Posterior cingulate gyrus (tissue), 11 donors: ENCODE measurements at regions not wholly inside any gene's neighbourhood (a gene's known extent, or its start where the extent isn't known, plus 50 kb on each side); places are given as distances from the start of the nearest gene placed in this dataset.

Source experiments
- DNase-seq, 10 donors: peaks; one replicate each; pipeline versions ENCODE4 v3.0.0 to v3.0.0-alpha.2; 2020 to 2021; ENCODE audit warnings: mixed read lengths in 3 of 10
- intact Hi-C: fragments of 100-400 bp; cut with DNase I; formaldehyde crosslinking; loops from one replicate; pipeline ENCODE4 v1.15.1; 2023

DNA sequence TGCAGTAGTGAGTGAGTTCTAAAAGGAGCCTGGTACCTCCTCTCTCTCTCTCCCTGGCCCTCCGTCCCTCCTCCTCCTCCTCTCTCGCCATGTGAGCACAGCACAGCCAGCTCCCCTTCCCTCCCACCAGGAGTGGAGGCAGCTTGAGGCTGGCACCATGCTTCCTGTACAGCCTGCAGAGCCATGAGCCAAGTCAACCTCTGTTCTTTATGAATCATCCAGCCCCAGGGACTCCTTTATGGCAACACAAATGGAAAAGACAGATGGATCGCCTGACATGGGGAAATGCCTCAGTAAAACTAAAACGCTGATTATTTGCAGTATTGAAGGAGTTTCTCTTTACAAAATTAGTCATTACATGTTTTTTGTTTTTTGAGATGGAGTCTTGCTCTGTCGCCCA is 233.7 kb upstream of the ARID1B start:
- intact Hi-C loops = no loop called here
- no peak for DNase-seq

DNA sequence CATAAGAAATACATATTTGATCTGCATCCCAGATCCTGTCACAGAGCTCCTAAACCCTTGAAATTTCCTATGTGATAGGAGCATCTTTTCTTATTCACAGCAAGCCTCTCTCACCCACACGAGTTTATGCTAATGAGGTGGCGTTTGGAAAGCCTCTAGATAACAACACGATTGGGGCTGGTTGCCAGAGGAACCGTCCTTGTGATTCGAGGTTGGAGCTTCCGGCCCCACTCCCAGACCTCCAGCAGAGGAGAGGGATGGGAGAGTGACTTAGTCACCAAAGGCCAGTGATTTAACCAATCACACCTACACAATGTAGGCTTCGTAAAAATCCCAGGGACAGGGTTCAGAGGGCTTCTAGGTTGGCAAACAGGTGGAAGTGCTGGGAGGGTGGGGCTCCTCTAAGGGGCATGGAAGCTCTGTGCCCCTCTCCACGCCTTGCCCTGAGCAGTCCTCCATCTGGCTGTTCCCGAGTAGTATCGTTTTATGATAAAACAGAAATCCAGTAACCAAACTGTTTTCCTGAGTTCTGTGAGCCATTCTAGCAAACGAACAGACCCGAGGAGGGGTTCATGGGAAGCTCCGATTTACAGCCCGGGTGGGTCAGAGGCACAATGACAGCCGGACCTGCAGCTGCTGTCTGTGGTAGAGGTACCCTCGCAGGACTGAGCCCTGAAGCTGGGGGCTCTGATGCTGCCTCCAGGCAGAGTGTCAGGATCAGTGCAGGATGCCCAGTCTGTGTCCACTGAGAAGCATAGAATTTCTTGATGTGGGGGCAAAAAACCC is 238.1 kb upstream of the ARID1B start:
- DNase-seq = no peak
- intact Hi-C loops = no loop called here

DNA sequence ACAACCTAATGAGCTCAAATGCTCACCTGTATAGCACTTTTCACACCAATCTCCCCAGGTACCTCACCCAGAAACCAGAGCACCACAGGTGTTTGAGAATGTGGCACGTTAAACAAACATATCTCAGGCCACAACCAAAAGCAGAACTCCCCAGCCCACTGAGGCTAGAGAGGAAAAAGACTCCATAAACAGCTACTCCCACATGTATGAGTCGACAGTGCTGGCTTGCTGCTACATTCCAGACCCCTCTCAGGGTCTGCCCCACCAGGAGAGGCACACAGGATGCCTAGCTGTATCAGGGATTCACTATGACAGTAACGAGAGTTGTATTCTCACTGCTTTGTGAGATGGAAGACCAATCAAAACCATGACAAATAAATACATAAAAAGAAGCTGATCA is 242.6 kb upstream of the ARID1B start:
- DNase-seq = no peak
- intact Hi-C loops = no loop called here

DNA sequence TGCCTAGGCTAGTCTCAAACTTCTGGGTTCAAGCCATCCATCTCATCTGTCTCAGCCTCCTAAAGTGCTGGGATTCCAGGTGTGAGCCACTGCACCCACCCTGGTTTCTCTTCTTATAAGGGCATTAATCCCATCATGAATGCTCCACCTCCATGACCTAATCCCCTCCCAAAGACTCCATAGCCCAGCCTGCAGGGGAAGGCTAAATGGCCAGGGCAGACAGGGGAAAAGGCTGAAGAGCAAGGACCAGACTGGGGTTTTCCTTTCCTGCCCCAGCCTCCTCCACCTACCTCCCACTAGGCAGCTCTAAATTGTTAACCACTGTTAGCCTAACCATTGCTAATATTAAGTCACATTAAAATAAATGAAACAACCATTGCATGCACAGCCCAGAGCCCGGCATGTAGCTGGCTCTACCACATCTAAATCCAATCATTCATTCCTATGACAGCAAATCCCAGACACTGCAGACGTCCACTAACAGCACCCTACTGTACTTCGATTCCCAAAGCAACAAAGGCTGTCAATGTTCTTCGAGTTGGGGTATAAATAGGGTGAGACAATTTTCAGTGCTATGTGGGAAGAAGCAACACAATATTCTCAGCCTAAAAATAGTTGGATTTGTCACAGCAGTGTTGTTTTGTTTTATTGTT is 243.2 kb upstream of the ARID1B start:
- intact Hi-C loops = no loop called here
- DNase-seq = no peak

DNA sequence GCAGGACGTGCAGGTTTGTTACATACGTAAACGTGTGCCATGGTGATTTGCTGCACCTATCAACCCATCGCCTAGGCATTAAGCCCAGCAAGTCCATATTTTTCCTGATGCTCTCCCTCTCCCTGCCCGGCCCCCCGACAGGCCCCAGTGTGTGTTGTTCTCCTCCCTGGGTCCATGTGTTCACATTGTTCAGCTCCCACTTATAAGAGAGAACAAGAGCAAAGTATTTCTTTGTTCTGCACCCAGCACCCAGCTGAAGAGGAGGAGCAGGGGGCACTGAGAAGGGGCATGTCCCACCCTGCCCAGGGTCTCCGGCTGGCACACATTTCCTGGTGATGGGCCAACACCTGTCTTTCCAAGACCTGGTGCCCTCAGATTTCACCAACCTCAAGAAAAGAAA is 251.1 kb upstream of the ARID1B start:
- intact Hi-C loops = no loop called here
- DNase-seq = no peak

DNA sequence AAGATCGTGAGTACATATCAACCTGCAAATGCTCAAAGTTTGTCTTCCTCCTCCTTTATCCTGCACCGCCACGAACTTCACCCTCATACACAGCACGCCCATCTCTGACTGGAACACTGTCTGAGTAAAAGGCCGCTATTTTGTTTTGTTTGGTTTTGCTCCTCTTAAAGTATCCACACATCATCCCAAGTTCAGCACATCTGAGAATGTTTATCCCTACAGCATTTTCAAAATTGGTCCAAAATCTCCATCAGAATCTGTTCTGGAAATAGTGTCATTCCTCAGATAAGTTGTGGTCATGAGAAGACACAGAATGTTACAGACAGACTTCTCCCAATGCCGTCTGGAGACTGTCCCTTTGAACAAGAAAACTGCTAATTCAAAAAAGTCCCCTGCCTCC is 251.6 kb upstream of the ARID1B start:
- intact Hi-C loops = no loop called here
- no peak for DNase-seq

DNA sequence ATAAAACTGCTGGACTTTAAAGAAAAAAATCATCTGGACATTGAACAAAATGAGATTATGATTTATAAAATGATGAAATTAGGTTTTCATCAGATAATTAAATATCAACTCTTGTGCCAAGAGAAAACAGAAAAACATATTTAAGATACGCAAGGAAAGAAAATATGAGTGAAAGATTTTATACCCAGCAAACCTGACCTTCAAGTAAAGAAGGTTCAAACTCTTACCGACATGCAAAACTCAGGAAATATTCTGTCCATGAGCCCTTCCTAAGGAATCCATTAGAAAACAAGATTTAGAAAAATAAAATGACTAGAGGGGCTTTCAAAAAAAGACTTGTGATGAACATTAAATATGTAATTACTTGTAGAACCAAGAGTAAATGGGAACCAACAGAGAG is 257.2 kb upstream of the ARID1B start:
- no peak for DNase-seq
- intact Hi-C loops = no loop called here

DNA sequence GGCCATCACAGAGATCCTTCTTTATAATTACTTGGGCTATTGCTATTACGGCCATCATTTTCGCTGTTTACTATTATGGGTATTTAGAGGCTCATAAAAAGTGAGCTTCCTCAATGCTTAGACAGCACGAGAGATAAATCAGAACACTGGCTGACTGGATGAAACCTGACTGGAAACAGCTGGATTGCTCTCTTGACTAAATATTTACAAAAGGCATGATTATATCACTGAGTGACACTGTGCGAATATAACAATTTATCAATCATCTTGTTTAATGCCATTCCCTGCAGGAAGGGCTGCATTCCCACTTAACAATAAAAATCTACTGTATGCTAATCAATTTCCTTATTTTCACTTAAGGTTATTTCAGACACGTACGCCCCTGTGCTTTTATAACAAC is 260.1 kb upstream of the ARID1B start:
- DNase-seq = no peak
- intact Hi-C loops = no loop called here

DNA sequence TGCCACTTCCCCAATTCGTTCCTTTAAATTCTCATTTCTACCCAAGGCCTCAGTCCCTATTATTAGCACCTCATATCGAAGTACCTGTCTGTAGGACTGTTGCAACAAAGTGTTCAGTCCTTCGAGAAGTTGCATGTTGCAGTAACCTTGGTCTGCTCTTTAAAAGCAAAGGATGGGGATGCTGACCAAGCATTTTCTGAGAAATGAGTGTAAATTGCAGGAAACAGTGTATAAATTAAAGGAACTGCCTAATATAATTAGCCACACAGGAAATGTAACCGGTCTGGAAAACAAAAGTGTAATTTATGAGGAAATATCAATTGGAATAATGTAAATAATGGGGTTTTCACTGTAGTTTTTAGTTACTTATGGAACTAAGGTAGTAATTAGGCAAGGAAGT is 261.9 kb upstream of the ARID1B start:
- intact Hi-C loops = no loop called here

DNA sequence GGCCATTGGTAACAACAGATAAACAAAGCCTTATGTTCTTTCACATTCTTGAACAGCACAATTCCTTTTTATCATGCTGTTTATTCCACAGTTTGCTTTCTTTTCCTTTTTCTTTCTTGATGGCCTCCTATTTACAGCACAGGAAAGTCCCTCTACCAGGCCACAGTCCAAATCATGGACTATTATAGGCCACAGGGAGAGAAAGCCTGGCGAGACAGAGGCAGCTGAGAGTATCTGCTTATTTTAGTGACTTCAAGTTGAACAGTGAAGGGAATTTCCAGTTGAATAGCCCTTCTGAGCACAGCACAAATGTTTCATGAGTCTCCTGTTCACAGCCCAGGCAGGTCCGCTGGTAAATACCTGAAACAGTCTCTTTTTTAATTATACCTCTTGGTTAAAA is 263.7 kb upstream of the ARID1B start:
- DNase-seq = no peak
- intact Hi-C loops = no loop called here

More for the DNA sequence above, 261.9 kb upstream of the ARID1B start:
- DNase-seq = no peak

DNA sequence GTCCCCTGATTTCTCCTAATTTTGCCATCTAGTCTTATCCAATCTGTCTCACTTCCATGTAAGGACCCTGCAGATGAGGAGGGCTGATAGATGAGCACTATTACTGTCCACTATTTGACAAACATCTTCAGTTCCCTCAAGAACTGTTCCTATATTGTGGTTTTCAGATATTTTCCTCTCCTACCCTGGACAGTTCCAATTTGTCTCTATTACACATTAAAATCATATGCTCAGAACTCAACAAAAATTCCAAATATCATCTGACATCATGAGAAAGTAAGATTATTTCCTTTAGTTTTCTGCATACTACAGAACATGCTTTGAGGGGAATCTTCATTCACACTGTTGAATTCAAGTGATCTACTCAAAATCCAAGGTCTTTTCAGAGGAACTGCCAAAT is 265.6 kb upstream of the ARID1B start:
- intact Hi-C loops = no loop called here
- DNase-seq = no peak

DNA sequence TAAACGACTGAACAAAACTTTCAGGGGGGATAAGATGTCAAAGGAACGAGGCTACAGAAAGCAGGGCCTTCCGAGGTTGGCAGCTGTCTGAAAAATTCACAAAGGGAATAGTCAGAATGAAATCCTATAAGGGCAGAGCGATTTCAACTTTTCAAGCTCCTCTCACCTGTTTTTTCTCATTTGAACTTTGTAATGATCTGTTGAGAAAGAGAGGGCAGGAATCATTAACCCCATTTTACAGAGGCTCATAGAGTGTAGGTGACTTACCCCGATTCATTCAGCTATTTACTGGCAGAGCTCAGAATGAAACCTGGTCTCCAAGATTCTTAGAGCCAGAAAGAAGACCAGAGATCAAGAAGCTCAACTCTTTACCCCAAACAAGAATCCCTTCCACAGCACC is 266.1 kb upstream of the ARID1B start:
- intact Hi-C loops = no loop called here
- no peak for DNase-seq

DNA sequence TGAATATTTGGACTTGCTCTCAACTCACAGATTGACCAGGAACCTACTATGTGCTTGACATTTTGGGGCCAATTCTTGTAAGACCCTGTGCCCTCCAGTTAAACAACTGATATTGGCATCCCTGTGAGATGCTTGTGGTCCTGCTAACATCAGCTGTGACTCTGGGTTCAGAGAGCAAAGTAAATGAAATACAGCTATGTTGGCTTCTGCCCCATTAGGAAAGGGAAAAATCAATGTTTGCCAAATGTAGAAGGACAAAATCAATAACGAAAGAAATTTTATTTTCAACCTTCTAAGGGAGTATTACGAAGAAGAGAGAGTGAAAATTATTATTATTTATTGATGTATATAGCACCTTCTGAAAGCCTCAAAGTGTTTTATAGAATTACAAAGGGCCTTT is 266.9 kb upstream of the ARID1B start:
- DNase-seq = no peak
- intact Hi-C loops = no loop called here

DNA sequence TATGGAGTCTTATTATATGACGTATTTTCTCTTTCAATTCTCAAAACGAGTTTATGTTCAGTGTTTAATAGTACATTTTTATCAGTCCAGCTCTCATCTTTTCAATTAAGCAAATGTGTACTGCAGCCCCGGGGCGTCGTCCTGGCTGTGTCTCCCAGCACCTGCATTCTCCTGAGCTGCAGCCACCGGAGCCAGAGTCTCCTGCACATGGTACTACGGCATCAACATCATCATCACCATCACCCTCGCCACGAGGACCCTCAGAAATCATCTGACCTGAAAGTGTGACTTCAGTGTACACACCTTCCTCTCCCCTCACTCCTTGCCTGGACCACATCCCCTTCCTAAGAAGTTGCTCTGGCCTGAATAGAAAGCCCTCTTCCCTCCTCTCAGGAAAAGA is 267.7 kb upstream of the ARID1B start:
- peak in 1 of 10 donors; percentile 71 for DNase-seq
- intact Hi-C loops = no loop called here

DNA sequence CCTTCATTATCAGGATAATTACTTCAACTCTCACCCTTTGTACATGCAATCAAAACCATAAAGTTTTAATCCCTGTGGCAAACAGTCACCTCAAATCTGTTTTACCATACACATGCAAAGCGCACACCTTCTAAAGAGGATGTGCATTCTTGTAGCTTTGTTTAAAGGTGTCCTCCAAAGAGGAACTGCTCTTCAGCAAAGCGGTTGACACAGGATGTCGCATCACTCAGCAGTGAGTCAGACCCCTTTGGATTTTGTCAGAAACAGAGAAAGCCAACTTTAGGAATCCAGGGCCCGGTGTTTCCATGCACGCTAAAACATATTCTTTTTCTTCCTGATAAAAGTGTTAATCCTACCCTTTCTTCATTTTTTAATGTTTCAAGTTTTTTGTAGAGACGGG is 268.3 kb upstream of the ARID1B start:
- no peak for DNase-seq

DNA sequence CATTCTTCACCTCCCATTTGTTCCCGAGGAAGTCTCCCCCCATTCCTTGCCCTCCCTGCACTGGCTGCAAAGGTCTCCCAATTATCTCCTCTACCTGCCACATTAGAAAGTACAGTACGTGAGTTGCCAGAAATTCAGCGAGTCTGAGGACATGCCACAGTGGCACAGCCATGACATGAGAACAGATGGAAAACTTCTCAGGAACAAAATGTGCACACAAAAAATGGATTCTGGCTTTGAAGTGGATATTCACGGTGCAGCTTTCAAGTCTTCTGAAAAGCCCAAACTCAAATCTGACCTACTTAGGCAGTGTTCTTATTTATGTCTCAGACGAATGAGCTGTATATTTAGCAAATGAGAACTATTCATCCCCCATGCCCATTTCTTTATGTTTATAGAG is 269.1 kb upstream of the ARID1B start:
- intact Hi-C loops = no loop called here

More for the DNA sequence above, 268.3 kb upstream of the ARID1B start:
- intact Hi-C loops = no loop called here

DNA sequence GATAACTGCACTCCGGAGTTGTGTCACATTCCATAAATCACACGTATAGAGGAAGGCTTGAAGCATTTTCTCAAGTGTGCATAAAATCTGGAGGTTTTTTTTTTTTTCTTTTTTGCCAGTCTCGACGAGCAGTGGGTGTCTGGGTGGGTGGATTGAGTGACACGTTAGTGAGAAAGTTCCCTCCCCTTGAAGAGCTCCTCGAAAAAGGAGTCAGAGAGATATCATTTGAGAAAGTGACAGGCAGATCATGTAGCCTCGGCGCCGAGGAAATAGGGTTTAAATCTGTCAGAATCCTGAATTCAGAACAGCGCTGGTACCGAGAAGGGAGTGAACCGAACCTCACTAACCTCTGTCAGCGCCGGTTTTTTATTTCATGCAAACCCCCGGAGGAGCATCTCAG is 269.5 kb upstream of the ARID1B start:
- intact Hi-C loops = no loop called here
- peak in 1 of 10 donors; percentile 39 for DNase-seq

More for the DNA sequence above, 269.1 kb upstream of the ARID1B start:
- no peak for DNase-seq

DNA sequence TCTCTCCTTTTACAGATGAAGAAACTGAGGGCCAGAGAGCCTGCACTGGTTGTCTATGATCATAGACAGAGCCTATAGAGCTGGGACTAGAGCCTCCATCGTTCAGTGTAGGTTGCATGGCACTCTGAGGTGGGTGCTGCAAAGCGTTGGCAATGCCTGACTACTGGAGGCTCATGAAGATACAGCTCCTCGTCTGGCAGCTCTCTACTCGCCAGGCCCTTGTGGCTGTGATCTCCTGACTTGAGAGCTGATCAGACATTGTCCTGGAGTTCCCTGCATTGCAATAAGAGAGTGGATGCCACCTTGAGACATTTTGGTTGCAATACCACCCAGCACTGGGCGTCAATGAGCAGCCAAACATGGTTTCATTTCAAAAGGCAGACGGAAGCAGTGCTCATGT is 270.1 kb upstream of the ARID1B start:
- peak in 2 of 10 donors; percentile 7 to 63 for DNase-seq
- intact Hi-C loops = no loop called here

DNA sequence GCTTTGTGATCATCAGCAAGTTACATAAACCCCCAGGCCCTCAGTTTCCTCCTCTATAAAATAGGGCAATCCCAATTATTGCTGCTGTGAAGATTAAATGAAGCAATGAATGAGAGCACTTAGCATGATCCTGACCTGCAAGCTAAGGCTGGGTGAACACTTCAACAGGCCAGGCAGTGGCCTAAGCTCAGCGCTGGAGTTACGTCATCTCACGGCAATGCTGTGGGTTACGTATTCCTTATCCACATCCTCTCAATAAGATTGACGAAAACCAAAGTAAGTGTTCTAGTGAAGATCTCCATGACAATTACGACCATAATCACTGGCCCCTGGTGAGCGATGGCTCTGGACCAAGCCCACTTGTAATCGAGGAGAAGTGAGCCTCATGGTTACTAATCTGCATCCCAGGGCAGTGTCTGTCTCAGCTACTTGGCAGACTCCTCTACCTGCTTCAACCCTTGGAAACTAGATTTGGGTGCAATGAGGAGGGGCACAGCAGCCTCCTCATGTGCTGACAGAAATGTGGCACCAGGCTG is 274.1 kb upstream of the ARID1B start:
- no peak for DNase-seq
- intact Hi-C loops = no loop called here

DNA sequence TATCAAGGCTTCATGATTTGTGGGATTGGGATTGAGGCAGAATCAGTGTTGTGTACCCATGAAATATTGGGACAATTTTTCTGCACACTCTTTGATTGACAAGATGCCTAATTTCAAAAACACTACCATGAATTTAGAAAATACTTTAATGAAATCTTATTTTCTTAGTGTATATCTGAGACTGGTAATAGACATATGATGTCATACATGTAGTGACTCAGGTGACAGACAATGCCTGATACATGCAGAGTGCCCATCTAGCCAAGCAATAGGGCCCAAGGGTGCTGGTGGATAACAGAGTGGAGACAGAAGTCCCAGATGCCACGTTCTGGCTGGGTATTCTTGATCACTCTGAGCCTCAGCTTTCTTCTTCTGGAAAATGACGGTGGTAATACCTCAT is 279.6 kb upstream of the ARID1B start:
- intact Hi-C loops = no loop called here

DNA sequence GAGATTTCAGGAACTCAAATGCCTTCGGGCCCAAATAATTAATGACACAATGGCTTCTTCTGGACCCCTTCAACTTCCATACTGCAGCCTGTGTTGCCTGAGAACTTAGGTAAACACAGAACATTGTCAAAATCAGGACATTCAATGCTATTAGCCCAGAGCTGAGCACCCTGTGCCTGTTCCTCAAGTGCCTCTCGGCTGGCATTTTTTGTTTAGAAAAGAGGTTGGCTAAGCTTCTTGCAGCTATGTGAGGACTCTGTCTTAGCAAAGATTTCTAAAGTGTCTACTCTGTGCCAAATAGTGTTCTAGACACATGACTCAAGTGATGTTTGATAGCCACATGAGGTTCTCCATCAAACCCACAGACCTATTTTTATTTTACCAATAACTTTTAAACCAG is 289.3 kb upstream of the ARID1B start:
- intact Hi-C loops = no loop called here
- no peak for DNase-seq

More for the DNA sequence above, 279.6 kb upstream of the ARID1B start:
- no peak for DNase-seq

DNA sequence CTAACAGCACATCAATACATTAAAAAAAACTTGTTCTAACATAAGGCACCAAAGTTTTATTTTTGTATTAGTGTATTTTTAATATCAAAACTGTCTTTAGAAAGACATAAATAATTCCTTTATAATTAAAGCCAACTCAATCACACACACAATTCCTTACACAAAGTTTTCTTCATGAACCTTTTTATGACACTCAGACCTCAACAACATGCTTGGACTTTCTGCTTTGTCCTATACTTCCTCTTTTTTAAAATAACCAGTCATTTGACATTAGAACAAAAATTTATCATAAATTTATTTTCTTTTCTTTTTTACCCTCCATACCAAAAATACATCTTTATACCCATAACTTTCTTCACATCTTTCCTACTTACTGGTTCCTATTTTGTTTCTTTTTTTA is 292.0 kb upstream of the ARID1B start:
- DNase-seq = no peak
- intact Hi-C loops = no loop called here
